HCT116 (cell line): ENCODE measurements at regions not wholly inside any gene's neighbourhood (a gene's known extent, or its start where the extent isn't known, plus 50 kb on each side); places are given as distances from the start of the nearest gene placed in this dataset.

Experiments
- ATAC-seq: fragments of 200-7000 bp; cut with Tn5 transposase; 2 replicates; pipeline ENCODE4 v1.9.1; 2020; ENCODE audit warnings: mild to moderate bottlenecking, moderate library complexity
- BruUV-seq: library from RNA; stranded (reverse); fragments of 400-500 nt; replicated peaks from 2 replicates; lab custom pipeline; 2021; lab: Mats Ljungman, UMichigan
- CTCF ChIA-PET: fragments of 300-600 bp; sonication (Branson Sonifier 250); formaldehyde crosslinking; loops from one replicate; lab custom pipeline; 2021; ENCODE audit warnings: antibody characterized with exemption; lab: Charles Lee
- POLR2A ChIA-PET: fragments of 300-600, 350-600 bp; sonication (Branson Sonifier 250); formaldehyde crosslinking; loops from one replicate; lab custom pipeline; 2021; ENCODE audit warnings: antibody characterized with exemption; lab: Charles Lee
- RAD21 ChIA-PET, 2 experiments: fragments of 300-600 bp; sonication (Branson Sonifier 250); formaldehyde crosslinking; loops; one replicate each; lab custom pipeline; 2023; ENCODE audit warnings: low total read pairs in 2 of 2; ENCODE audit not compliant: uncharacterized antibody in 2 of 2, unreplicated experiment in 2 of 2, low non-redundant PET in 1 of 2; lab: Charles Lee
- DNase-seq: peaks from one replicate; pipeline ENCODE4 v3.0.0-alpha.2; 2010; ENCODE audit warnings: low read depth, low spot score
- H2AFZ ChIP-seq: fragments of 200-600 bp; shearing (Covaris generic), sonication (generic); 2 replicates; pipeline ENCODE4 v1.6.1; 2017; ENCODE audit warnings: low read depth, mixed run types, mixed read lengths, antibody characterized with exemption, low read length; ENCODE audit not compliant: poor library complexity, severe bottlenecking
- H3K27ac ChIP-seq: 2 replicates; pipeline ENCODE4 v1.5.1; 2012; ENCODE audit warnings: low read depth, low read length
- H3K27me3 ChIP-seq: fragments of 200-600 bp; sonication (generic); 2 replicates; pipeline ENCODE4 v1.6.1; 2016; ENCODE audit warnings: mixed run types, low read length, mixed read lengths; ENCODE audit not compliant: insufficient read depth
- H3K36me3 ChIP-seq, 2 experiments: fragments of 200-500 bp in 1 of 2; fragments of 200-600 bp in 1 of 2; sonication (Bioruptor generic) in 1 of 2; sonication (generic) in 1 of 2; 2 replicates each; pipeline versions ENCODE4 v1.5.1 to v1.6.1; 2014 to 2016; ENCODE audit warnings: low read length in 2 of 2, inconsistent platforms in 1 of 2, mixed read lengths in 1 of 2, mixed run types in 1 of 2; ENCODE audit not compliant: insufficient read depth in 2 of 2, control insufficient read depth in 1 of 2
- H3K4me1 ChIP-seq, 2 experiments: fragments of 200-600 bp in 1 of 2; sonication (generic) in 1 of 2; 2 replicates each; pipeline versions ENCODE4 v1.5.1 to v1.6.1; 2012 to 2017; ENCODE audit warnings: low read length in 2 of 2, inconsistent platforms in 1 of 2, mild to moderate bottlenecking in 1 of 2, mixed read lengths in 1 of 2, mixed run types in 1 of 2, moderate library complexity in 1 of 2; ENCODE audit not compliant: insufficient read depth in 2 of 2, control insufficient read depth in 1 of 2
- H3K4me2 ChIP-seq: fragments of 200-600 bp; sonication (generic); 2 replicates; pipeline ENCODE4 v1.6.1; 2017; ENCODE audit warnings: mixed run types, low read length, mixed read lengths
- H3K4me3 ChIP-seq, 2 experiments: fragments of 200-600 bp in 1 of 2; sonication (generic) in 1 of 2; replicated peaks in 1 of 2; 2 replicates each; pipeline ENCODE4 v1.5.1; 2011 to 2016; ENCODE audit warnings: low read length in 2 of 2, control low read depth in 1 of 2, low read depth in 1 of 2, mild to moderate bottlenecking in 1 of 2, mixed read lengths in 1 of 2, mixed run types in 1 of 2
- H3K79me2 ChIP-seq: fragments of 200-600 bp; sonication (generic); 2 replicates; pipeline ENCODE4 v1.6.1; 2017; ENCODE audit warnings: mild to moderate bottlenecking, mixed run types, low read length, moderate library complexity, mixed read lengths; ENCODE audit not compliant: insufficient read depth
- H3K9ac ChIP-seq: fragments of 200-600 bp; sonication (generic); 2 replicates; pipeline ENCODE4 v1.6.1; 2016; ENCODE audit warnings: low read length, mixed read lengths
- H3K9me2 ChIP-seq: fragments of 200-600 bp; sonication (generic), shearing (Covaris generic); 2 replicates; pipeline ENCODE4 v1.6.1; 2017; ENCODE audit warnings: mixed run types, mild to moderate bottlenecking, moderate library complexity; ENCODE audit not compliant: insufficient read depth
- H3K9me3 ChIP-seq, 2 experiments: fragments of 200-500 bp in 1 of 2; fragments of 200-600 bp in 1 of 2; sonication (Bioruptor generic) in 1 of 2; sonication (generic) in 1 of 2; 2 replicates each; pipeline ENCODE4 v1.6.1; 2014 to 2017; ENCODE audit warnings: low read length in 2 of 2, mixed read lengths in 2 of 2, inconsistent platforms in 1 of 2, low read depth in 1 of 2, mild to moderate bottlenecking in 1 of 2, mixed run types in 1 of 2, moderate library complexity in 1 of 2; ENCODE audit not compliant: control insufficient read depth in 1 of 2, insufficient read depth in 1 of 2
- H4K20me1 ChIP-seq: fragments of 200-600 bp; sonication (generic), shearing (Covaris generic); 2 replicates; pipeline ENCODE4 v1.6.1; 2017; ENCODE audit warnings: mixed run types, mild to moderate bottlenecking, moderate library complexity; ENCODE audit not compliant: insufficient read depth
- CBX3 ChIP-seq: IDR thresholded peaks from 2 replicates; pipeline ENCODE4 v1.6.1; 2012; ENCODE audit warnings: low read depth
- CEBPB ChIP-seq: IDR thresholded peaks from 2 replicates; pipeline ENCODE4 v1.6.1; 2012; ENCODE audit warnings: low read depth
- EGR1 ChIP-seq: IDR thresholded peaks from 2 replicates; pipeline ENCODE4 v1.6.1; 2012; ENCODE audit warnings: low read depth
- ELF1 ChIP-seq: IDR thresholded peaks from 2 replicates; pipeline ENCODE4 v1.6.1; 2012; ENCODE audit warnings: low read depth, borderline replicate concordance
- EZH2 ChIP-seq: fragments of 200-600 bp; sonication (generic); IDR thresholded peaks from 2 replicates; pipeline ENCODE4 v1.6.1; 2017; ENCODE audit warnings: antibody characterized with exemption, mixed run types
- JUND ChIP-seq: IDR thresholded peaks from 2 replicates; pipeline ENCODE4 v1.6.1; 2012
- POLR2A ChIP-seq: IDR thresholded peaks from 2 replicates; pipeline ENCODE4 v1.7.0; 2011; ENCODE audit warnings: borderline replicate concordance; ENCODE audit not compliant: insufficient read depth, insufficient read length; ENCODE audit errors: extremely low read depth
- POLR2AphosphoS5 ChIP-seq: IDR thresholded peaks from 2 replicates; pipeline ENCODE4 v1.6.1; 2011; ENCODE audit warnings: mild to moderate bottlenecking, low read depth, low read length, moderate library complexity
- RAD21 ChIP-seq: IDR thresholded peaks from 2 replicates; pipeline ENCODE4 v1.6.1; 2012; ENCODE audit warnings: low read depth, mild to moderate bottlenecking
- SIN3A ChIP-seq: IDR thresholded peaks from 2 replicates; pipeline ENCODE4 v1.6.1; 2012; ENCODE audit warnings: low read depth
- SP1 ChIP-seq: IDR thresholded peaks from 2 replicates; pipeline ENCODE4 v1.6.1; 2012; ENCODE audit warnings: low read depth
- SRF ChIP-seq: IDR thresholded peaks from 2 replicates; pipeline ENCODE4 v1.6.1; 2012; ENCODE audit warnings: low read depth
- TCF7L2 ChIP-seq: IDR thresholded peaks from 2 replicates; pipeline ENCODE4 v1.7.0; 2011; ENCODE audit warnings: borderline replicate concordance, inconsistent platforms; ENCODE audit not compliant: insufficient read depth, insufficient read length; ENCODE audit errors: extremely low read depth
- YY1 ChIP-seq: IDR thresholded peaks from 2 replicates; pipeline ENCODE4 v1.6.1; 2011; ENCODE audit warnings: low read length, low read depth, moderate library complexity, mild to moderate bottlenecking; ENCODE audit not compliant: insufficient replicate concordance; ENCODE audit errors: extremely low read depth
- ZFX ChIP-seq: fragments of 450-650 bp; IDR thresholded peaks from 2 replicates; pipeline ENCODE4 v1.6.1; 2017
- intact Hi-C: fragments of 100-400 bp; cut with micrococcal nuclease; formaldehyde crosslinking; loops from 2 replicates; pipeline ENCODE4 v1.10.0; 2022
- TF ChIP-seq, protein P1 (sequence below): IDR thresholded peaks from 2 replicates; pipeline ENCODE4 v1.6.1; 2012
- TF ChIP-seq, protein P2 (sequence below), 3 experiments: fragments of 200-600 bp in 1 of 3; sonication (generic) in 1 of 3; IDR thresholded peaks in 2 of 3; conservative IDR thresholded peaks in 1 of 3; 2 replicates each; pipeline ENCODE4 v1.5.1; 2012 to 2017; ENCODE audit warnings: low read depth in 2 of 3, low read length in 2 of 3, antibody characterized with exemption in 1 of 3, borderline replicate concordance in 1 of 3, control low read depth in 1 of 3, mild to moderate bottlenecking in 1 of 3, mixed read lengths in 1 of 3, mixed run types in 1 of 3, moderate library complexity in 1 of 3; ENCODE audit not compliant: insufficient read depth in 1 of 3
- TF ChIP-seq, protein P3 (sequence below): IDR thresholded peaks from 2 replicates; pipeline ENCODE4 v1.6.1; 2011; ENCODE audit warnings: mild to moderate bottlenecking, low read length, moderate library complexity; ENCODE audit not compliant: insufficient replicate concordance; ENCODE audit errors: extremely low read depth

DNA sequence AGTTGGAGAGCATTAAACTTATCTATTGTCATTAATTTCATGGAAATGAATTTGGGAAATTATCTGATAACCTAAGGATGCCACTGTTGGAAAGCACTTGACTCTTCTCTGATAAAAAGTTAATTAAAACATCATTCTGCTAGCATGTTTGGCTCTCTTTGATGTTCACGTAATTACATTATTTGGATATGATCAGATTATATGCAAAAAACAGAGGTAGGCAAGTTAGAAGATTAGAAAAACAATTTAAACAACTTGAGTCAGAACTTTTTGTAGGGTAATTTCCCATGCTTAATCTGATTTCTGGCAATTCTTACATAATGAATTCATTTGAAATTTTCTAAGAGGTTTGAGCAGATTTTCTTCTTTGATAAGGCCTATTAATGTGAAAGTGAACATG is 882.9 kb downstream of the TRAM1L1 start:
- no peak overlapping the region for H3K9ac ChIP-seq
- DNase-seq (no peak), ATAC-seq (no peak)
- H3K9me2 ChIP-seq: no peaks in the 10 kb centered on the region
- no TSS peak for BruUV-seq
- H3K27me3 ChIP-seq: no peaks in the 10 kb centered on the region
- POLR2A ChIA-PET: no interaction called here
- no peaks in the 10 kb centered on the region for H4K20me1 ChIP-seq
- no peaks in the 10 kb centered on the region for H3K9me3 ChIP-seq
- RAD21 ChIA-PET: no interaction called here
- no peak overlapping the region for H3K27ac ChIP-seq
- H3K36me3 ChIP-seq: no peaks in the 10 kb centered on the region
- no peaks in the 10 kb centered on the region for H3K4me1 ChIP-seq
- H3K4me2 ChIP-seq: no peak overlapping the region
- CTCF ChIA-PET: no interaction called here
- H3K79me2 ChIP-seq: no peaks in the 10 kb centered on the region
- H2AFZ ChIP-seq: no peak overlapping the region
- H3K4me3 ChIP-seq: no peak overlapping the region
- intact Hi-C loops: no loop called here
- TF ChIP-seq SRF (no peak), TCF7L2 (no peak), JUND (no peak), YY1 (no peak), POLR2A (no peak), CEBPB (no peak), RAD21 (no peak)
- TF ChIP-seq, protein P1, sequence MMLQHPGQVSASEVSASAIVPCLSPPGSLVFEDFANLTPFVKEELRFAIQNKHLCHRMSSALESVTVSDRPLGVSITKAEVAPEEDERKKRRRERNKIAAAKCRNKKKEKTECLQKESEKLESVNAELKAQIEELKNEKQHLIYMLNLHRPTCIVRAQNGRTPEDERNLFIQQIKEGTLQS: no peak

DNA sequence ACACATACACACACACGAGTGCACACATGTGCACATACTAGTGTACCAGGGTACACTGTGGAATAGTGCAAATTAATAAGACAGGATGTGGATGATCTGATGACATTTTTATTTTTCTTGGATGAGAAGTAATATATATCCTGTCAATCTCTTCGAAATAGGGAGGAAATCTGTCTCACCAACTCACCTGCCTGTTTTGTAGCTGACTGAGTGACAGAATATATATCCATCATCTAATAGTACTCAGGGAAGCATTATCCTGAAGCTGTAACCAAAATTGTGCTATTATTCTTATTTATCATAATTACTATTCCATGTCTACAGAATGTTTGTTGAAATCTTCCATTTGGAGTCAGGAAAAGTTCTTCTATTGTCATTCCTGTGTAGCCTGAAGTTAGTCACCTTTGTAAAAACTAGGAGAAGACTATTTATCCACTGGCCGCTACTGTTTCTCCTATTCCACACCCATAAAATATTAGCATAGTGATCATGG is 888.0 kb downstream of the TRAM1L1 start:
- ATAC-seq: no peak
- ChIA-PET RAD21 (no interaction called here), POLR2A (no interaction called here), CTCF (no interaction called here)
- no peak overlapping the region for H2AFZ ChIP-seq
- H3K4me1 ChIP-seq: no peaks in the 10 kb centered on the region
- H3K27me3 ChIP-seq: no peaks in the 10 kb centered on the region
- no peaks in the 10 kb centered on the region for H3K9me2 ChIP-seq
- H3K79me2 ChIP-seq: no peaks in the 10 kb centered on the region
- BruUV-seq: no TSS peak
- H3K9me3 ChIP-seq: no peaks in the 10 kb centered on the region
- no peak overlapping the region for H3K9ac ChIP-seq
- H3K4me3 ChIP-seq: no peak overlapping the region
- intact Hi-C loops: no loop called here
- H3K4me2 ChIP-seq: no peak overlapping the region
- no peaks in the 10 kb centered on the region for H3K36me3 ChIP-seq
- no peak for DNase-seq
- no peaks in the 10 kb centered on the region for H4K20me1 ChIP-seq
- TF ChIP-seq SIN3A (no peak), EZH2 (no peak), ZFX (no peak), SRF (no peak), CBX3 (no peak), SP1 (no peak), ELF1 (no peak), EGR1 (no peak), POLR2AphosphoS5 (no peak), JUND (no peak)
- TF ChIP-seq, protein P2, sequence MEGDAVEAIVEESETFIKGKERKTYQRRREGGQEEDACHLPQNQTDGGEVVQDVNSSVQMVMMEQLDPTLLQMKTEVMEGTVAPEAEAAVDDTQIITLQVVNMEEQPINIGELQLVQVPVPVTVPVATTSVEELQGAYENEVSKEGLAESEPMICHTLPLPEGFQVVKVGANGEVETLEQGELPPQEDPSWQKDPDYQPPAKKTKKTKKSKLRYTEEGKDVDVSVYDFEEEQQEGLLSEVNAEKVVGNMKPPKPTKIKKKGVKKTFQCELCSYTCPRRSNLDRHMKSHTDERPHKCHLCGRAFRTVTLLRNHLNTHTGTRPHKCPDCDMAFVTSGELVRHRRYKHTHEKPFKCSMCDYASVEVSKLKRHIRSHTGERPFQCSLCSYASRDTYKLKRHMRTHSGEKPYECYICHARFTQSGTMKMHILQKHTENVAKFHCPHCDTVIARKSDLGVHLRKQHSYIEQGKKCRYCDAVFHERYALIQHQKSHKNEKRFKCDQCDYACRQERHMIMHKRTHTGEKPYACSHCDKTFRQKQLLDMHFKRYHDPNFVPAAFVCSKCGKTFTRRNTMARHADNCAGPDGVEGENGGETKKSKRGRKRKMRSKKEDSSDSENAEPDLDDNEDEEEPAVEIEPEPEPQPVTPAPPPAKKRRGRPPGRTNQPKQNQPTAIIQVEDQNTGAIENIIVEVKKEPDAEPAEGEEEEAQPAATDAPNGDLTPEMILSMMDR (IDR thresholded peaks at IDR 0.05 in 2 of 3, conservative IDR thresholded peaks at IDR 0.05 in 1 of 3; ENCODE audit: borderline replicate concordance in 1 of 3, insufficient read depth in 1 of 3, low read depth in 2 of 3, low read length in 2 of 3): no peak
- TF ChIP-seq, protein P3, sequence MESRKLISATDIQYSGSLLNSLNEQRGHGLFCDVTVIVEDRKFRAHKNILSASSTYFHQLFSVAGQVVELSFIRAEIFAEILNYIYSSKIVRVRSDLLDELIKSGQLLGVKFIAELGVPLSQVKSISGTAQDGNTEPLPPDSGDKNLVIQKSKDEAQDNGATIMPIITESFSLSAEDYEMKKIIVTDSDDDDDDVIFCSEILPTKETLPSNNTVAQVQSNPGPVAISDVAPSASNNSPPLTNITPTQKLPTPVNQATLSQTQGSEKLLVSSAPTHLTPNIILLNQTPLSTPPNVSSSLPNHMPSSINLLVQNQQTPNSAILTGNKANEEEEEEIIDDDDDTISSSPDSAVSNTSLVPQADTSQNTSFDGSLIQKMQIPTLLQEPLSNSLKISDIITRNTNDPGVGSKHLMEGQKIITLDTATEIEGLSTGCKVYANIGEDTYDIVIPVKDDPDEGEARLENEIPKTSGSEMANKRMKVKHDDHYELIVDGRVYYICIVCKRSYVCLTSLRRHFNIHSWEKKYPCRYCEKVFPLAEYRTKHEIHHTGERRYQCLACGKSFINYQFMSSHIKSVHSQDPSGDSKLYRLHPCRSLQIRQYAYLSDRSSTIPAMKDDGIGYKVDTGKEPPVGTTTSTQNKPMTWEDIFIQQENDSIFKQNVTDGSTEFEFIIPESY: no peak
- H3K27ac ChIP-seq: no peak overlapping the region
